Superior temporal gyrus (tissue), 1 donor: ENCODE measurements at regions not wholly inside any gene's neighbourhood (a gene's known extent, or its start where the extent isn't known, plus 50 kb on each side); places are given as distances from the start of the nearest gene placed in this dataset.
"Not testable (repeated sequence)": the region's sequence is repeated elsewhere in the genome, so short reads cannot be mapped to it uniquely, and the experiment has no call there.

Experiments
- DNase-seq: peaks from one replicate; pipeline ENCODE4 v3.0.0-alpha.2; 2016; ENCODE audit errors: extremely low spot score

DNA sequence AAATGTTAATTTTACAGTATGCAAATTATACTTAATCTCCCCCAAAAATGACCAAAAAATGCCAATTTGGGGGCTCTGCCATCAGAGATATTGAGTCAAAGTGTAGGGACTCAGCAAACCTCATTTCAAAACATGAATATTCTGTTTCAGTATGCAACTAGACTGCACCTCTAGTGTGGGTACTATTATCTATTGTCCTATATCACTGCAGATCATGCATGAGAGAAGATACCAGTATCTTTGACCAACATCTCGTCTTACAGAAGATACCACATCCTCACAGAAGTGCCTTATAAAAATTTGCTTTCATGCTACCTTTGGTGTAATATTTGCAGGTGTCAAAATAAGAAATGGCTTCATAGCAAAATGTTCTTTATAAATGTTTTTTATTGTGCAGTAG is 623.8 kb downstream of the TENT5A start:
- no peak for DNase-seq

DNA sequence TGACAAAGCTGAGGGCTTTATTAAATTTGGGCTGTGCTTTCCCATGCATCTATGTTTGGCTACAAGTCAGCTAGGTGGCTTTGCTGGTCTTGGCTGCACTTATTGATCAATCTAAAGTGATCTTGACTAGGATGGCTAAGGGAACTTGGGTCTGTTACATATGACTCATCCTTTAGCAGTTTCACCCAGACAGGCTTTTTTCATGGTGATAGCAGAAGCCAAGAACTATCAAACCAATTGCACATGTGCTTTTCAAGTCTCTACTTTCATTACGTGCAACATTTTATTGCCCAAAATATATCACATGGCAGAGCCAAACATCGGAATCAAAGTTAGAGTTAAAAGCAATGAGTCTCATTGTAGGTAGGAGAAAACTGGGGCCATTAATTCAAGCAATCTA is 626.3 kb downstream of the TENT5A start:
- DNase-seq = no peak

DNA sequence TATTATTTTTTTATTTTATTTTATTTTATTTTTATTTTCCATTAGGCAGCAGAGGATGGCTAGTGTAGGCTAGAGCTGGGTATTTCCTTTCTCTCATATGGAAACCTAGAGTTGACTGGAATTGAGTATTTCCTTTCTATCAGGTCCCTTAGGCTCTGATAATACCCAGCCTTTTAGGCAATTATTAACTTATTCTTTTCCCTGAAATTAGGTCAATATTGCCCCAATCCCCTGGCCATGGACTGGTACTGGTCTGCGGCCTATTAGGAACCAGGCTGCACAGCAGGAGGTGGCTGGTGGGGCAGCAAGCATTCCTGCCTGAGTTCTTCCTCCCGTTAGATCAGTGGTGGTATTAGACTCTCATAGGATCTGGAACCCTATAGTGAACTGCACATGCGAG is 632.2 kb downstream of the TENT5A start:
- no peak for DNase-seq

DNA sequence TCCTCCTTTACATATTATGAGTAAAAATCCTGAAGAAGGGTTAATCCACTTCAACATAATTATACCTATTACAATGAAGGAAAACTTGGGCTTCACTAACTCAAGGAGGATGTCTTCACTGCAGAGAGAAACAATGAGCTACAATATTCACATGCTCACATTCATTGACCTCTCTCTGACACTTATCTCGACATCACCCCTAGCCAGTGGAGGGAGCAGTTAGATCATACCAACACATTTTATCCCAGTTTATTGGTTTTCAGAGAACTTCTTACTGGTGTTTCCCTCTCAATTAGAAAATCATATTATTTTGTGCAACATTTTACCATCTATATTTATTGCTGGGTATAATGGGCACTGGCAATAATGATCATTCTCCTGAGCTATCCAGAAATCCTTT is 646.5 kb downstream of the TENT5A start:
- DNase-seq = no peak

DNA sequence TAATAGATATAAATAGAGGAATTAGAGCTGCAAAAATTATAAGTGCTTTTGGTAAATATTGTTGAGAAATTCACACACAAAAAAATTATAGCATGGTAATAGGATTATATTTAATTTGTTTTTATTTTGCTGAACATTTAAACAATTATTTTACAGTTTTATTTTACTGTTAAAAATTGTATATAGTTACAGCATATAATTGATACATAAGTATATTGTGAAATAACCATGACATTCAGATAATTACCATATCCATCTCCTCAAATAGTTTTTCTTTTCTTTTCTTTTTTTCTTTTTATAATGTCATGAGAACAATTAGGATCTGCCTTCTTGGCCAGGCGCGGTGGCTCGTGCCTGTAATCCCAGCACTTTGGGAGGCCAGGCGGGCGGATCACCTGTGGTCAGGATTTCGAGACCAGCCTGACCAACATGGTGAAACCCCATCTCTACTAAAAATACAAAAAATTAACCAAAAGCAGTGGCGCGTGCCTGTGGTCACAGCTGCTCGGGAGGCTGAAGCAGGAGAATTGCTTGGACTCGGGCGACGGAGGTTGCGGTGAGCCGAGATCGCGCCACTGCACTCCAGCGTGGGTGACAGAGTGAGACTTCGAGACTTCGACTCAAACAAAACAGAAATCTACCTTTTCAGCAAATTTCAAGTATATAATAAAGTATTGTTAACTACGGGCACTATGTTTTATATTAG is 654.2 kb downstream of the TENT5A start:
- no peak for DNase-seq

DNA sequence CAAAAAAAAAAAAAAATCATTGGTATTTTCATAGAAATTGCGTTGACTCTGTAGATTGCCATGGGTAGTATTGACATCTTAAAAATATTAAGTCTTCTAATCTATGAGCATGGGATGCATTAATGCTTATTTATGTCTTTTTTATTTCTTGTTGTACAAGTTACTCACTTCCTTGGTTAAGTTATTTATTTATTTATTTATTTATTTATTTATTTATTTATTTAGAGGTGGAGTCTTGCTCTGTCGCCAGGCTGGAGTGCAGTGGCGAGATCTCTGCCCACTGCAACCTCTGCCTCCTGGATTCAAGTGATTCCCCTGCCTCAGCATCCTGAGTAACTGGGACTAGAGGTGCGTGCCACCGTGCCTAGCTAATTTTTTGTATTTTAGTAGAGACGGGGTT is 656.0 kb downstream of the TENT5A start:
- not testable (repeated sequence) for DNase-seq

DNA sequence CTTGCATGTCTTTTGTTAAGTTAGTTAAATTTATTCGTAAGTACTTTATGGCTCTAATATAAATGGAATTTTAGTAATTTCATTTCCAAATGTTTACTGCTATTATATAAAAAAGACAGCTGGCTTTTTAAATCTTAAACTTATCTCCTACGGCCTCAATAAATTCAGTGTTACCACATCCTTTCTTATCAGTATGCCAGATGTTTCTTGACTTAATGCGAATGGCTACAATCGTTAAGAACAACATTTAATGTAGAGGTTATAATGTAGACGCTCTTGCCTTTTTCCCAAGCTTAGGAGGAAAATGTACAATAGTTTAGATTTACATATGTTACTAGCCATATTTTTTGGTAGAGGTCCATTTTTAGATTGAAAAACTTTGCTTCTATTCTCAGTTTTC is 659.4 kb downstream of the TENT5A start:
- DNase-seq = no peak

DNA sequence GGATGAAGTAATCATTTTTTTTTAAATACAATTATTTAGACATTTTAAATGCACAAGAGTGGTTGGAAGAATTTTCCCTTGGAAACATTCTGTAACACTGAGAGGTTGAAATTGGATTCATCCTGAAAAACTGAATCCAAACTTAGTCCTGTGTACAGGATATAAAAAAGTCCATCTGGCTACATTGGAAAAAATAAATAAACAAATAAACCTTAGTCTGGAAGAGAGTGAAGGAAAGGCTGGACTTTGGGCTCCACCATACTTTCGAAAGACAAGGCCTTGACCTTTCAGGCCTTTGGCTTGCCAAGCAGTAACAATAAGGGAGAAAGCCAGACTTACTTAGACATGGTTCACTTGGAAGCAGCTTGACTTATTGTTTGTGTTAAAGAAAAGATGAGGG is 664.3 kb downstream of the TENT5A start:
- DNase-seq = no peak

DNA sequence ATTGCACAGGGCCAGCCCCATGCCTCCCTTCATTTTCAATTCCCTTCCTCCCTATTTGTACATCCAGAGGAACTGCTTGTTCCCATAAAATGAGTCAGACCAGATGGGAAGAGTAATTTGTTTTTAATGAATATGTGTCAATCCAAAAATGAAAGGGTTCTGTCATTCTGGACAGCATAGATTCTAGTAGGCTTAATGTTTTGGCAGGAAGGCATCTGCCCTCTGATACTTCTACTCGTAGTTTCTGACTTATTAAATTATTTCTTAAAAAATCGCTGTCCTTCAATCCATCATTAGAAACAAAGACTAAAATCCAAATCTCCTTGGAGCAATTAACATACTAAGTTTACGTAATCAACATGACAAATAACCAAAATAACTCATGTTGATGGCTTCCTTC is 665.5 kb downstream of the TENT5A start:
- DNase-seq = no peak

DNA sequence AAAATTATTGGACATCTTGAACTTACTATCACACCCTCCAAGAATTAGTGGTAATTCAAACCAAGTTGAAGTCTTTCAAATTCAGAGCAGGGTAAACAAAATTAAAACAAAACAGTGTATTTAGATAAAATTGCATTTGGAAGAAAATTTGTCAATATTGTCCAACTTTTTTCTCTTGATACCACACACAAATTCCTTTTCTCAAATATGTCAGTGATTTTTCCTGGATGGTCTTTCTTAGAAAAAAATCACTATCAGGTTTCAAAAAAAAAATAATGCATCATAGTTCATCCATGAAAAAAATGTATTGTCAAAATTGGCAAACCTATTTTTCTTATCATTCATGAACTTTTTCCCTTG is 667.1 kb downstream of the TENT5A start:
- no peak for DNase-seq

DNA sequence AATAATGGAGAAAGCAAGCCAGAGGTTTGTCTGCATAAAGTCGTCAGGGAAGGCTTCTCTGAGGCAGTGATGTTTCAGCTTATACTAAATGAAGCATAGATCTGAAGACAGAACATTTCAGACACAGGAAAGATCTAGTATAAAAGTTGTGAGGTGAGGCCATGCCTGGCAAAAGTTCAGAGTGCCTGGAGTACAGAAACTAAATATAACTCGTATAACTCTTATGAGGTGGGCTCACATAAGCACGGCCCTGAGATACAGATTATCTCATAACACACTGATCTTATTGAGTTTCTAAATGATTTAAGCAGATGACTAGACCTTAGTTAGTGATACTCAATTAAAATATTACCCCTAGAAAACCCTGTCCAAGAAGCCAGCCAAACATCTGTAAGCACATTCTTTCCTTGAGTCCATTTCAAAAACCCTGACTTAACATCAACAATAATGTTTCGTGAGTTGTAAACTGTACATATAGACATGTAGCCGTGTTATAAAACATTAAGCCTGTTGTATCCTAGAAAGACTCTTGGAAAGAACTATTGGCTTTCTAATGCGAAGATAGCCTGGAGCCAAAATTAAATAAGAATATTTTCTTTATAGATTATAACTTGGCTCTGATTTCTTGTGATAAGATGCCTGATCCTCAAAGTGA is 667.6 kb downstream of the TENT5A start:
- no peak for DNase-seq

DNA sequence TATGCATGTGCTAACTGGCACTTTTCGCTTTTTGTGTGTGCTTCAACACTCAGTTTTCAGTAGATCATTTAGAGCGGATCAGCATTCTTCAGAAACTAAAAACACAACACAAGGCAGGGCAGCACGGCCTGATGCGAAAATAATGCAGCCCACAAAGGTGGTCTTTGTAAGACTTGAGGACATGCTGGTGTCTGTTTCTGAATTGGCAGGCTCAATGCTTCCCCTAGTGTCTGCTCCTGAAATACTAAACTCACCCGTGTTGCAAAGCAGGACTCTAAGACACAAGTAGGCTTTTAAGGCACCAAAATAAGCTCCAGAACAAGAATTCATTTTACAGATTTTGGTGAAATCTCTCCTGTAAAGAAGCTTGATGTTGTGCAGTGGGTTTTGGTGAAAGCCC is 676.5 kb downstream of the TENT5A start:
- DNase-seq = peak; percentile 48

DNA sequence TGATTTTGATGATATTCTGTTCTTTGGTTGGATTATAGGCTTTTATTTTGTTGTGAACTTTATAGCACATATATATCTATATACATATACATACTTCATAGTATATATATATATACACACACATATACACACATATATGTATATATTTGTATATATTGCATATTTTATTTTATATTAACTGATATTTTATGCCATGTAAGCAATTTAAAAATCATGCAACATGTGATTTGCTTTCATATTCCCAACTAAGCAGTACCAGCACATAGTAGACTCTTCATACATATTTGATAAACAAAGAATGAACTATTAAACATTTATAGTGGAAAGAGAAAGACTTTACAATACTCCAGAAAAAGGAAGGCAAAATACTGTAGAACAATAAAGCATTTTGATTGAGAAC is 679.2 kb downstream of the TENT5A start:
- no peak for DNase-seq

DNA sequence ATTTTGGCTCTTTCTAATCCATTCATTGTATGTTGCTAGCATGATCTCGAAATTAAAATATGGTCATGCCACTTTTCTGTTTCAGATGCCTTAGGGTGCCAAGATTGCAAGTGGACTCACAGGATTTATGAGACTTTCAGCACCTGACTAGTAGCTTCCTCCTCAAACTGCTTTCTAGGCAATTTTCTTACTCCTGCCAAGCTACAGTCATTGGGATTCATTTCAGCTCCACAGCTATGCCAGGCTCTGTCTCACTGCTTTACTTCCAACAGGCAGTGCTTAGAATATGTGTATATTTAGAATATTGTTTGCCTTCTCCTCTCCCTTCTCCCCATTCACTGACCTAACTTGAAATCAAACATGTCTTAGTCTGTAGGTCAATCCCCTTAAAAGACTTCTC is 681.4 kb downstream of the TENT5A start:
- no peak for DNase-seq

DNA sequence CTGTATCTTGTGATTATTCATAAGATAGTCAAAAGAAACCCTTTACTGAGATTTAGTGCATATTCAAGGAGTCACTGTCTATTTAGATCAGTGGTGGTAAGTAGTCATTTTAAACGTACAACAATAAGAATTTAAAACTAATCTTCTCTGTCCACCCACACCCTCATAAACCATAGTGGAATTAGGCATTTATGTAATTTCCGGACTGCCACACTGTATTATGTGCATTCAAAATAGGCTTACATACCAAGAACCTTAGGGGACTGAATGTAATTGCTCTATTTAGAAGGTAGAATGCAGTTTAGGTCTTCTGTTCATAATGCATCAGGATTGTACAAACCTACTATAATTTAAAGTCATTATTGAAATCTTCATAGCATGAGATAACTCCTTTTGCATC is 685.4 kb downstream of the TENT5A start:
- no peak for DNase-seq

DNA sequence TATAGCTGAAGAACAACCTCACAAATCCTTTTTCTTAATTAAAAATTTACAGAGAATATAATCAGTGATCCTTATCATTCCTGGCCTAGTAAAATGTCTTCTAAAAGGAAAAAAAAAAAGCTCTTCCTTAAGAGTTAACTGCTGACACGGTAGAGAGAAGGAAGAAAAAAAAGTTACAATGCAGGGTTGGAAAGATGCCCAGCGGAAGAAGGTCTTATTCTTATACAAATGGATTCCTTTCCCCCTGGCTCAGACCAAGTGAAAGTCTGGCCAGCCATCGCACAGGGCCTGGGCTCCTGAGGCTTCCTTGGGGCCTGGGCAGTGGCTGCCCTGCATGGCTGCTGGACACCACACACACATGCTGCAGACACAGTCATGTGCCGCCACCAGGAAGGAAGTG is 688.6 kb downstream of the TENT5A start:
- no peak for DNase-seq

DNA sequence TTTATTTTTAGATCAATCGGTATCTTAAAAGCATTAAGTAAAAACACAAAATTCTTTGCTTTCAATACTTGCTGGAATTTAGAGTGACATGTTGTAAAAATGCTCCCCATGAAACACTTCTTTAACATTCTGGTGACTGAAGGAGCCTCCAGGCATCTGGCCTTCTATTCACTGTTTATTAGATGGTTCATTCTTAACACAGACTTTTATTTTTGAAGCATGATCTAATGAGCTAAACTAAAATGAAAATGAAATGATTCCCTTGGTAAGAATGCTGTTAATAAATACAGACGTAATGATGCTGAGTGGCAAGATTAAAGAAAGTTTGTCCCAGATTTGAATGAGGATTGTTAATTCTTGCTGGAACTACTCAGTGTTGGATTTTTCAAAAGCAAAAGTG is 698.4 kb downstream of the TENT5A start:
- no peak for DNase-seq

DNA sequence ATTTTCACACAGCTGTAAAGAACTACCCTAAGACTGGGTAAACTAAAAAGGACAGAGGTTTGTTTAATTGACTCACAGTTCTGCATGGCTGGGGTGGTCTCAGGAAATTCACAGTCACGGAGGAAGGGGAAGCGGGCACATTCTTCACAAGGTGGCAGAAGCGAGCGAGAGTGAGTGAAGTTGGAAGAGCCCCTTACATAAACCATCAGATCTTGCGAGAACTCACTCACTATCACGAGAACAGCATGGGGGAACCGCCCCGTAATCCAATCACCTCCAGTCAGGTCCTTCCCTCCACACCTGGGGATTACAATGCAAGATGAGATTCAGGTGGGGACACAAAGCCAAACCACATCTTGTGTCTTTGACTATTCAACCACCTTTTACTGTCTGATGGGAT is 700.5 kb downstream of the TENT5A start:
- no peak for DNase-seq

DNA sequence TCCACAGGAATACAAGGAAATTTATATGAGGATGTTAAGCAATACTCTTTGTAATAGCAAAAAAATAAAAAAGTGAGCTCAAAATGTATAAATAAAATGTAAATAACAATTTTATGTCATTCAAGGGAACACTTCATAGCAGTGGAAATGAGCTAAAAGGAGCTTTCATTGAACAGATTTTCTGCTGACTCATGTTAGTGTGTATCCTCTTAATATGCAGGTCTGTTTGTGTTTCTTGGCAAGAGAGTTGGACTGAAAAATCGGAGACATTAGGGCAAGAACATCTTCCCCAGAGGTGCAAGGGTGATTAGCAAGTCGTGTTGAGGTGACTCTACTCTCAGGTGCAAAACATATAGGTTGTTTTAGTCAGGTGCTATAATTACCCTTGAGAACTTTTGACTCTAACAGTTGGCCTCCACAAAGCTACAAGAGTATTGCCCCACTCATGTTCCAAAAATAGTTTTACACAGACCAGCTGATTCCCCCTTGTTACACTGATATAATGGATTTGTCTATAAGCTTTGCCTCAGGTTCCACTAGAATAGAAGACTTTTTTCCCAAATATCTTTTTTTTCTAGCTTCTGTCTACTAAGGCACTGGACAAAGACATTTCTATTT is 702.9 kb downstream of the TENT5A start:
- DNase-seq = no peak

DNA sequence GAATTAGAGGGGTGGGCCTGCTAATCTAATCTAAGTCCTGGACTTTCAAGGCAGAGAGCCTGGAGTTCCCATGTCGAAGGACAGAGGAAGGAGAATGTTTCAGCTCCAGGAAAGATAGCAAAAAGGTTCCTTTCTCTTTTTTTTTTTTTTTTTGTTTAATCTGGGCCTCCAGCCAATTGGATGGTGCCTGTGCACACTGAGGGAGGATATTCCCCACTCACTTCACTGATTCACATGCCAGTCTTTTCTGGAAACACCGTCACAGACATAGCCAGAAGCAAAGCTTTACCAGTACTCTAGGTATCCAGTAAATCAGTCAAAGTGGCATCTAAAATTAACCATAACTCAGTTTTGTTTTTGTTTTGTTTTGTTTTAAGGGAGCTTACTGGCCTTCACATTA is 721.1 kb downstream of the TENT5A start:
- peak; percentile 36 for DNase-seq

DNA sequence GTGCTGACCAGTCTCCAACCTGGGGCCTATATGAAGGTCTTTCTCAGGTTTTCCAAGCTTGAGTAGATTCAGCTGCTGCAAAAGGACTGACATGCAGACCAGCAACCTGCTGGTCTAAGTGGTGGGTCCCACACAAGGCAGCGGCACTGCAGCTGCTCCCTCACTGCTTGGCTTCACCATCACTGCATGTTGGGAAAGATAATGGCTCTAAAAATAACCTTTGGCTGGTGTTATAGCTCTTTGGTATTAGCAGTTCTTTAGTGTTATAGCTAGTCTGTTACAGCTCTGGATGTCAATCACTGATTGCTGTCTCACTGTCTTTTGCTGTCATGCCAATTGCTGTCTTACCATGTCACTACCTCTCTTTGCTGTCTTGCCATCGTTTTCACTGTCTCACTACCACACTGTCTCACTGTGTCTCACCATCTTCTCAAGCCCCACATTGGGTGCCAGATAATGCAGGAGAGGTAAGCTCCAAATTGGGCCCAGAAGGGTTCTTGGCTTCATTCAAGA is 726.4 kb downstream of the TENT5A start:
- no peak for DNase-seq

DNA sequence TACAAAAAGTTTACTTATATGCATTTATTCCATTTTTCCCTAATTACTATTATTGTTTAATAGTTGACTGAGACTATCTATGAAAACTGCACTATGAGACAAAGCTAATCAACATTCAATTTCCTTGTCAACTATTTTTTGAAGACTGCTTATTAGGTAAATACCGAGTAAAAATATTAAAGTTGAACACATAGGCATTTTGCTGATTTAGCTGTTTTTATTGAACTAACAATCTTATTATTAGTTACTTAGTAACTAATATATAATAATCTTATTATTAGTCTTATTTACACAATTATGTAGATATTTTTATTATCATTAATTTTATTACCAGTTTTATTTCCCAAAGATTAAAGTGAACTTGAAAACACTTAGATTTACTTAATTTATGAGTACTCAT is 728.8 kb downstream of the TENT5A start:
- no peak for DNase-seq

DNA sequence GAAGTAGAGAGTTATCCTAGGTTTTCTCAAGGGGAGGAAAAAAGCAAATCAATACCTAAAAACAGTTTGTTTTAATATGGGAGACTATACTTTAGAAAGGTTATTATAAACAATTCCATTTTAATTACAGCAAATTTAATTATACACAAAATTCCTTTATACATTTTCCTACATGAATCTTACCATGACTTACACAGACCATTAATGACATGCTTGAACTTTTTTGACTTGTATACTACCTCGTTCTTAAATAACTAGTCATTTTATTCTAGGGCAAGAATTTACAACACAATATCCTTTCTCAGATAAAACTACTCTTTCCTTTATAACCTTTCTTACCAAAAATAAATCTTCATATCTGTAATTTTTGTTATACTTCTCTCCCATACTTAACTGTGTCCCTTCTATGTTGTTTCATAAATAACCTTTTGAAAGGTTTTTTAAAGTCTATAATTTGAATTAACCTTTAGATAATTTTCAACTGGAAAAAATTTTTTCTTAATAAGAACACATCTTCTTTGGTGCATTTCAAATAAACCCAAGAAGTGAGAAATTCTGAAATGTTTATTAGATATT is 729.4 kb downstream of the TENT5A start:
- no peak for DNase-seq
